ENCODE measurements at regions not wholly inside any gene's neighbourhood (a gene's known extent, or its start where the extent isn't known, plus 50 kb on each side); places are given as distances from the start of the nearest gene placed in this dataset.

DNA sequence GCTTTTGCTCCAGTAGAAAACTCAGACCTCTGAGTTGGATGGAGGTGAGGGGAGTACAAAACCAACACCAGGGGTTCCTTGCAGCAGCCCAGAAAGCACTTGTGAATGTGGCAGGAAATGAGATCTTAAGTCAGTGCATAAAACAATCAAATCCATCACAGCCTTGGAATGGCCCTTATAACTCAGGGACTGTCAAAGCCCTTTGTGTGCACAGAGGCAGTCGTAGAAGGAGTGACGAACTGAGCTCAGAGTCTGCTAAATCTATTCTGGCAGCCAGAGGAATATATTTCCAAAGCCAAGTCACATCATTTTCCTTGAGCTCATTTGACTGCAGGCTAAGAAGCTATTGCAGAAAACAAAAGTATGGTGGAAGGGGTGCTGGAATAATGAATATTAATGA, 676.6 kb downstream of the DHX35 start:
- no peak overlapping the region for H2BK15ac ChIP-seq (ENCODE audit: low read length)
- FAIRE-seq (no peak), DNase-seq (ENCODE audit: low read depth in 1 of 2, low spot score in 2 of 2) (no peak)
- H4K8ac ChIP-seq (ENCODE audit: extremely low read depth, insufficient read depth, low read length), result no peak overlapping the region
- H4K5ac ChIP-seq (ENCODE audit: insufficient read length, low read depth, low read length), result no peak overlapping the region
- H4K20me1 ChIP-seq (replicated peaks in 1 of 2; ENCODE audit: control insufficient read depth in 1 of 2, insufficient read depth in 2 of 2, low read length in 2 of 2), result no peaks in the 10 kb centered on the region
- H3K4ac ChIP-seq (replicated peaks; ENCODE audit: insufficient read length, low read depth, low read length), result no peak overlapping the region
- no peak overlapping the region for H3K4me2 ChIP-seq (ENCODE audit: insufficient read depth in 1 of 2, low read depth in 2 of 2, low read length in 2 of 2)
- H3K56ac ChIP-seq (replicated peaks; ENCODE audit: insufficient read length, low read depth, low read length), result no peak overlapping the region
- no peaks in the 10 kb centered on the region for H3K79me1 ChIP-seq (ENCODE audit: low read depth, low read length)
- no peak overlapping the region for H3K9ac ChIP-seq (replicated peaks in 1 of 4; ENCODE audit: extremely low read depth in 1 of 4, low read depth in 3 of 4, low read length in 3 of 4)
- H2BK12ac ChIP-seq (ENCODE audit: low read depth, low read length), result no peak overlapping the region
- WGBS, 2 experiments (ENCODE audit: extremely low coverage in 1 of 2, insufficient coverage in 1 of 2, insufficient read length in 1 of 2, insufficient replicate concordance in 2 of 2, low coverage in 1 of 2, low lambda C conversion rate in 2 of 2, missing lambda C conversion rate in 1 of 2), result 84% methylated on average over 2 of the region's 2 CpGs; no CpG with 5 or more reads in 1 of the 2 experiments
- no peak overlapping the region for H3K4me3 ChIP-seq (ENCODE audit: extremely low read depth in 1 of 4, insufficient read depth in 2 of 4, low read depth in 3 of 4, low read length in 4 of 4)
- no peaks in the 10 kb centered on the region for H3K27me3 ChIP-seq (replicated peaks in 1 of 4; ENCODE audit: control insufficient read depth in 3 of 4, extremely low read depth in 1 of 4, insufficient read depth in 3 of 4, low read length in 3 of 4)
- no peak overlapping the region for H3K23ac ChIP-seq (ENCODE audit: insufficient read length)
- H2BK120ac ChIP-seq (replicated peaks; ENCODE audit: low read depth, low read length), result no peak overlapping the region
- CTCF ChIA-PET (ENCODE audit: partially characterized antibody), result interaction anchor here (1.0 to 1.3 kb wide), 2 partner anchors 77 to 240 kb away, joined by 3 read pairs; no protein-coding TSS in a partner anchor
- H3K36me3 ChIP-seq (ENCODE audit: control insufficient read depth in 2 of 4, insufficient read depth in 4 of 4, low read length in 3 of 4), result no peaks in the 10 kb centered on the region
- H3K14ac ChIP-seq (ENCODE audit: insufficient read length), result no peak overlapping the region
- 0 out of 2 replicates have a peak overlapping the region, but pooled peaks have one; percentile 29 for H2AFZ ChIP-seq (ENCODE audit: low read length)
- H3K18ac ChIP-seq (ENCODE audit: extremely low read depth, low read length), result no peak overlapping the region
- POLR2A ChIA-PET (ENCODE audit: partially characterized antibody), result no interaction called here
- no peaks in the 10 kb centered on the region for H3K4me1 ChIP-seq (replicated peaks in 1 of 4; ENCODE audit: control insufficient read depth in 3 of 4, insufficient read depth in 4 of 4, low read length in 3 of 4)
- H2AK5ac ChIP-seq (ENCODE audit: low read depth, low read length), result no peak overlapping the region
- no peak overlapping the region for H2BK20ac ChIP-seq (ENCODE audit: low read length)
- H3K27ac ChIP-seq (ENCODE audit: low read depth, low read length), result no peak overlapping the region
- H4K91ac ChIP-seq (replicated peaks; ENCODE audit: insufficient read length, low read length), result no peak overlapping the region
- no peaks in the 10 kb centered on the region for H3K79me2 ChIP-seq (ENCODE audit: control insufficient read depth in 1 of 2, insufficient read depth in 2 of 2, low read length in 2 of 2)
- TF ChIP-seq SAP30 (IDR thresholded peaks at IDR 0.05; ENCODE audit: insufficient read depth, insufficient replicate concordance, low read length), result no peak
- no peak for TF ChIP-seq TAF1 (IDR thresholded peaks at IDR 0.05; ENCODE audit: low read depth, low read length)
- no peak for TF ChIP-seq HDAC6 (IDR thresholded peaks at IDR 0.05; ENCODE audit: low read depth, low read length)
- TF ChIP-seq SP2 (IDR thresholded peaks at IDR 0.05; ENCODE audit: low read length), result no peak
- TF ChIP-seq, protein P1, sequence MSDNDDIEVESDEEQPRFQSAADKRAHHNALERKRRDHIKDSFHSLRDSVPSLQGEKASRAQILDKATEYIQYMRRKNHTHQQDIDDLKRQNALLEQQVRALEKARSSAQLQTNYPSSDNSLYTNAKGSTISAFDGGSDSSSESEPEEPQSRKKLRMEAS (IDR thresholded peaks at IDR 0.05), result no peak
- TF ChIP-seq JUN (IDR thresholded peaks at IDR 0.05; ENCODE audit: low read depth, low read length), result no peak
- no peak for TF ChIP-seq SIN3A (conservative IDR thresholded peaks at IDR 0.05 in 1 of 2, IDR thresholded peaks at IDR 0.05 in 1 of 2; ENCODE audit: low read depth in 1 of 2, low read length in 2 of 2)
- TF ChIP-seq CBX8 (IDR thresholded peaks at IDR 0.05; ENCODE audit: borderline replicate concordance, low read depth, low read length), result no peak
- TF ChIP-seq NANOG (IDR thresholded peaks at IDR 0.05; ENCODE audit: insufficient read depth, low read depth, low read length, poor library complexity, severe bottlenecking), result no peak
- no peak for TF ChIP-seq TEAD4 (IDR thresholded peaks at IDR 0.05; ENCODE audit: low read depth, low read length)
- TF ChIP-seq SRF (IDR thresholded peaks at IDR 0.05; ENCODE audit: low read depth, low read length), result no peak
- no peak for TF ChIP-seq SUZ12 (IDR thresholded peaks at IDR 0.05; ENCODE audit: low read length)
- no peak for TF ChIP-seq CHD1 (IDR thresholded peaks at IDR 0.05; ENCODE audit: low read depth, low read length)
- H3K9me3 ChIP-seq (ENCODE audit: insufficient read depth in 2 of 2, low read depth in 1 of 2, low read length in 1 of 2), result no peaks in the 10 kb centered on the region
- no peak overlapping the region for H2BK5ac ChIP-seq (ENCODE audit: low read depth, low read length)
- no peaks in the 10 kb centered on the region for H3K23me2 ChIP-seq (ENCODE audit: low read depth, low read length)
